Activated CD8-positive, alpha-beta memory T cell treated with anti-CD3 and anti-CD28 coated beads, Interleukin-2, amount 10 ng/mL, durations not matched to agents 7 days and 5 days (primary cell): ENCODE measurements at regions not wholly inside any gene's neighbourhood (a gene's known extent, or its start where the extent isn't known, plus 50 kb on each side); places are given as distances from the start of the nearest gene placed in this dataset.
"Not testable (repeated sequence)": the region's sequence is repeated elsewhere in the genome, so short reads cannot be mapped to it uniquely, and the experiment has no call there.

Experiments
- ATAC-seq: fragments of 150-1000 bp; cut with Tn5 transposase; one replicate; pipeline ENCODE4 v1.10.0; 2021; ENCODE audit warnings: moderate library complexity
- CTCF ChIA-PET: fragments of 350-600 bp; sonication (Branson Sonifier 250); formaldehyde crosslinking; loops from one replicate; lab custom pipeline; 2021; ENCODE audit warnings: antibody characterized with exemption; lab: Charles Lee
- DNase-seq: peaks from one replicate; pipeline ENCODE4 v3.0.0-alpha.2; 2020
- H3K27ac Mint-ChIP-seq: one replicate; pipeline ENCODE4 v1.8.0; 2021; ENCODE audit warnings: mild to moderate bottlenecking, mixed read lengths
- H3K27me3 Mint-ChIP-seq: one replicate; pipeline ENCODE4 v1.8.0; 2021; ENCODE audit warnings: mixed read lengths
- H3K36me3 Mint-ChIP-seq: one replicate; pipeline ENCODE4 v1.8.0; 2021; ENCODE audit warnings: mild to moderate bottlenecking, mixed read lengths
- H3K4me1 Mint-ChIP-seq: one replicate; pipeline ENCODE4 v1.8.0; 2021; ENCODE audit warnings: mixed read lengths
- H3K4me3 Mint-ChIP-seq: one replicate; pipeline ENCODE4 v1.8.0; 2021; ENCODE audit warnings: mild to moderate bottlenecking, moderate library complexity, mixed read lengths
- H3K9me3 Mint-ChIP-seq: one replicate; pipeline ENCODE4 v1.8.0; 2022; ENCODE audit warnings: low read depth, mixed read lengths

GRCh38 chr2:221970389-221970788 lies 328.4 kb downstream of the PAX3 start:
- H3K36me3 Mint-ChIP-seq: no peaks in the 10 kb centered on the region
- CTCF ChIA-PET: no interaction called here

GRCh38 chr2:221969830-221970144 lies 329.0 kb downstream of the PAX3 start:
- Mint-ChIP-seq H3K36me3 (no peaks in the 10 kb centered on the region), H3K4me3 (no peak overlapping the region), H3K27me3 (no peaks in the 10 kb centered on the region), H3K27ac (no peak overlapping the region), H3K4me1 (no peaks in the 10 kb centered on the region), H3K9me3 (no peaks in the 10 kb centered on the region)
- ATAC-seq (no peak), DNase-seq (no peak)
- CTCF ChIA-PET: no interaction called here

More at GRCh38 chr2:221970389-221970788, 328.4 kb downstream of the PAX3 start:
- Mint-ChIP-seq H3K9me3 (no peaks in the 10 kb centered on the region), H3K27me3 (no peaks in the 10 kb centered on the region), H3K4me3 (no peak overlapping the region), H3K4me1 (no peaks in the 10 kb centered on the region), H3K27ac (no peak overlapping the region)
- no peak for DNase-seq
- no peak for ATAC-seq

DNA sequence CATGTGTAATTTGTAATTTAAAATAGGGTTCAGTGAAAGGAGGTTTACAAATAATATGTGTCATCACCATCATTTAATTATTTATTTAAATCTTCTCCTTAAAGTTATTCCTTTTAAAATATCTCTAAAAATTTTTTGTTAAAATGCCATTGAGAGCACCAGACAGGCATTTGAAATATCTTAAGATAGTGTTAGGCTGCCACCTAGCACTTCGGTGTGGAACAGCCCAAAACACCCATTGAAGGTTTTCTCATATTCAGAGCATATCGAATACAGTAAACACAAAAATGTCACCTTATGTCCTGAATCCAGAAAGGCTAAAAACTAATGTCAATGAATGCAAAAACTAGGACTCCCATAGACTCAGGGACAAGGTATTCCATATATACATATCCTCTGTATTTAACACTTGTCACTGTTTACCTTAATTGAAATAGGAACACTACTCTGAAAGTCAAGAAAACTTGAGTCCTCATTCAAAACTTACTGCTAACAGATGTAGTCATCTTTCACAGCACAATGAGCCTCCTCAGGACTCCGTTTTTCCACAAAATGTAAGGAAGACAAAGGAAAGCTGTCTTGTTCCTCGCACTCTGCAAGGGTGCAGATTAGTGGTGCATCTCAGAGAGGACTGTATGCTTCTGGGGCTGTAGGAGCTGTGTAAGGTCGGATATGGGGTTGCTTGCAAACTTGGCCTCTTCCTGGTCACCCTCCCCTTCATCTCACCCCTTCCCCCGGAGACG lies 329.5 kb downstream of the PAX3 start:
- no peaks in the 10 kb centered on the region for H3K27me3 Mint-ChIP-seq
- H3K4me1 Mint-ChIP-seq: no peaks in the 10 kb centered on the region
- CTCF ChIA-PET: no interaction called here
- H3K4me3 Mint-ChIP-seq: no peak overlapping the region
- DNase-seq (no peak), ATAC-seq (no peak)
- H3K27ac Mint-ChIP-seq: no peak overlapping the region
- H3K36me3 Mint-ChIP-seq: no peaks in the 10 kb centered on the region
- no peaks in the 10 kb centered on the region for H3K9me3 Mint-ChIP-seq

- no peaks in the 10 kb centered on the region for H3K9me3 Mint-ChIP-seq
- ATAC-seq: no peak
Observed at GRCh38 chr2:221962186-221962585, 336.6 kb downstream of the PAX3 start.

DNA sequence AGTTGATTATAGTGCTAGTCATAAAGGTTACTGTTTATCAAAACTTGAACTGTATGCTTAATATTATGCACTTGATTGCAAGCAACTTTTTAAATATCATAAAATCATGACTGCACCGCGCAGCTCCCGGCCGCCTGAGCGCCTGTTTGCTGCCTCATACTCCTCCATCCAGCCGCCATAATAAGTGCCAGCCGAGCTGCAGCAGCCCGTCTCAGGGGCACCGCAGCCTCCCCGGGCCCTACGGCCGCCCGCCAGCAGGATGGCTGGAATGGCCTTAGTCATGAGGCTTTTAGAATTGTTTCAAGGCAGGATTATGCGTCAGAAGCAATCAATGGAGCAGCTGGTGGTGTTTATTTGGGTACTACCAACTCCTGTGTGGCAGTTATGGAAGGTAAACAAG lies 337.2 kb downstream of the PAX3 start:
- Mint-ChIP-seq H3K4me3 (no peak overlapping the region), H3K36me3 (no peaks in the 10 kb centered on the region), H3K9me3 (no peaks in the 10 kb centered on the region), H3K27ac (no peak overlapping the region), H3K27me3 (no peaks in the 10 kb centered on the region), H3K4me1 (no peaks in the 10 kb centered on the region)
- ATAC-seq (no peak), DNase-seq (no peak)
- CTCF ChIA-PET: no interaction called here

More at GRCh38 chr2:221962186-221962585, 336.6 kb downstream of the PAX3 start:
- Mint-ChIP-seq H3K27ac (no peak overlapping the region), H3K36me3 (no peaks in the 10 kb centered on the region), H3K4me3 (no peak overlapping the region), H3K27me3 (no peaks in the 10 kb centered on the region), H3K4me1 (no peaks in the 10 kb centered on the region)
- DNase-seq: no peak
- CTCF ChIA-PET: no interaction called here

- Mint-ChIP-seq H3K4me3 (no peak overlapping the region), H3K4me1 (no peaks in the 10 kb centered on the region), H3K9me3 (no peaks in the 10 kb centered on the region), H3K36me3 (no peaks in the 10 kb centered on the region), H3K27me3 (no peaks in the 10 kb centered on the region), H3K27ac (no peak overlapping the region)
- no peak for DNase-seq
- ATAC-seq: no peak
- CTCF ChIA-PET: no interaction called here
Observed at GRCh38 chr2:221958224-221958623, 340.6 kb downstream of the PAX3 start.

- ATAC-seq: no peak
- CTCF ChIA-PET: no interaction called here
Observed at GRCh38 chr2:221948076-221948475, 350.7 kb downstream of the PAX3 start.

DNA sequence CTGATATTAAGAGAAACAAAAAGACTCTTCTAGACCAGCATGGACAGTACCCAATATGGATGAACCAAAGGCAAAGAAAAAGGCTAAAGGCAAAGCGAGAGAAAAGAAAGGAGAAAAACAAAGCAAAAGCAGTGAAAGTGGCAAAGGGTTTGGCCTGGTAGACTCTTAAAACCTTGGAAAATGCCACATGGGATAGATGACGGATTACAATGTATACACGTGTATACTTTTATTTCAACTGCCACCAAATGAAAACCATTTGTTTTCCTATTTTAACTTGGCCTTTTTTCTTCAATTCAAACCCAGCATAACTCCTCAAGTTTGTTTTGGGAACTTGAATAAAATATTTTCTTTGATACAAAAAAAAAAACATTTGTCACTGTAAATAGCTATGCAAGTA lies 354.3 kb downstream of the PAX3 start:
- CTCF ChIA-PET, H3K27ac Mint-ChIP-seq, H3K27me3 Mint-ChIP-seq, ATAC-seq, H3K9me3 Mint-ChIP-seq, H3K36me3 Mint-ChIP-seq, H3K4me3 Mint-ChIP-seq, DNase-seq, H3K4me1 Mint-ChIP-seq: not testable (repeated sequence)

More at GRCh38 chr2:221948076-221948475, 350.7 kb downstream of the PAX3 start:
- Mint-ChIP-seq H3K9me3 (no peaks in the 10 kb centered on the region), H3K4me1 (no peaks in the 10 kb centered on the region), H3K36me3 (no peaks in the 10 kb centered on the region), H3K4me3 (no peak overlapping the region), H3K27me3 (no peaks in the 10 kb centered on the region), H3K27ac (no peak overlapping the region)
- DNase-seq: no peak

DNA sequence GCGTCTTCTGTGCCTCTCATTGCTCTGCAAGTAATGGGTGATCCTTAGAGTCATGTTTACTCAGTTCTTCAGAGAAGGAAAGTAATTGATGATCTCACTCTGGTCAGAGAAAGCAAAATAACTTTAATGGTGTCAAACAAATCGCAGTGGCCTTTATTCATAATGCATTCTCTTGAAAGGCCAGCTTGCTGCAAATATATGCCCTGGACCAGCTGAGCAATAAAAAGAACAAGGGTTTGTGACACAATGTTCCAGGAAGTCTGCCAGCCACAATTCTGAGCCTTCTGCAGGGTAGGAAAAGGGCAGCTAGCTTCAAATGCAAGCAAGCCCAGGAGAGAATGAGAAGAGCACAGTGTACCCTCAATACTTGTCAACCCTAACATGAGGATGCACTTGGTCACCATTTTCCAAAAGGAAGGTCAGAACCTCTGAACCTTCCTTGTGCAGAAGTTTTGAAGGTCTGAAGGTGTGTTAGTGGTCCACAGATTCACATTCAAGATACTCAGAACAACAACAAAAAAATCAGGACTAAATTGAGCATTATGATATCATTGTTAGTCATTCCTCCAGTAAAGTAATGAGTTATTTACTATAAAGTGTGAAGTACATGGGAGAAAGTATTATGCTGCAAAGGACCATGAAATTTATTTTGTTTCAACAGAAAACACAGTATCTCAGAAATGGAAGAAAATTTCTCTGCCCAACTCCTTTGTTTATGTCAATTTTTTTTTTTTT lies 355.6 kb downstream of the PAX3 start:
- ATAC-seq: no peak
- Mint-ChIP-seq H3K9me3 (no peaks in the 10 kb centered on the region), H3K36me3 (no peaks in the 10 kb centered on the region), H3K4me3 (no peak overlapping the region), H3K27ac (no peak overlapping the region), H3K27me3 (no peaks in the 10 kb centered on the region), H3K4me1 (no peaks in the 10 kb centered on the region)
- CTCF ChIA-PET: no interaction called here
- no peak for DNase-seq

GRCh38 chr2:221931251-221931991 lies 359.3 kb upstream of the EPHA4 start:
- no peak overlapping the region for H3K4me3 Mint-ChIP-seq
- ATAC-seq (no peak), DNase-seq (no peak)
- no peaks in the 10 kb centered on the region for H3K4me1 Mint-ChIP-seq
- no peaks in the 10 kb centered on the region for H3K27me3 Mint-ChIP-seq
- no peak overlapping the region for H3K27ac Mint-ChIP-seq
- CTCF ChIA-PET: no interaction called here
- no peaks in the 10 kb centered on the region for H3K9me3 Mint-ChIP-seq
- H3K36me3 Mint-ChIP-seq: no peaks in the 10 kb centered on the region

- Mint-ChIP-seq H3K4me3 (no peak overlapping the region), H3K27ac (no peak overlapping the region), H3K27me3 (no peaks in the 10 kb centered on the region), H3K9me3 (no peaks in the 10 kb centered on the region), H3K36me3 (no peaks in the 10 kb centered on the region), H3K4me1 (no peaks in the 10 kb centered on the region)
- DNase-seq (no peak), ATAC-seq (no peak)
- CTCF ChIA-PET: no interaction called here
Observed at GRCh38 chr2:221929259-221929658, 357.2 kb upstream of the EPHA4 start.

DNA sequence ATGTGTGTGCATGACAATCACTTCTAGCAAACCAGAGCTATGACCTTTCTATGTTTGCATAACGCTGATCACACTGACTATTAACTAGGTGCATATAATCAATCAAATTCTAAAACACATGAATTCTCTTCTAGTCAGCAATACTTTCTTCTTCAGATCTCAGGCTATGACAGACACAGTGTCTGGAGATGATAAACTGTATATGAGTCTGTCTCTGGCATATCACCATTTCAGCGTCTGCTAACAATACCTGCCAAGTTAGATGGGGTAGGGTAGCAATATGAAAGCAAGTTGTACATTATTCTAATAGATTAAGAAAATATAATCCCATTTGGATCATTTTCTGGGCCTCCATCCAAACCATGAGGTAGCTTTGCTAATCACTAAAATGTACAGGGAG lies 354.2 kb upstream of the EPHA4 start:
- no peak for DNase-seq
- H3K4me3 Mint-ChIP-seq: no peak overlapping the region
- no peak overlapping the region for H3K27ac Mint-ChIP-seq
- H3K9me3 Mint-ChIP-seq: no peaks in the 10 kb centered on the region
- CTCF ChIA-PET: no interaction called here
- ATAC-seq: no peak
- no peaks in the 10 kb centered on the region for H3K4me1 Mint-ChIP-seq
- H3K36me3 Mint-ChIP-seq: no peaks in the 10 kb centered on the region
- no peaks in the 10 kb centered on the region for H3K27me3 Mint-ChIP-seq

- no peaks in the 10 kb centered on the region for H3K27me3 Mint-ChIP-seq
- H3K4me1 Mint-ChIP-seq: no peaks in the 10 kb centered on the region
- no peak overlapping the region for H3K27ac Mint-ChIP-seq
- H3K4me3 Mint-ChIP-seq: no peak overlapping the region
- no peaks in the 10 kb centered on the region for H3K36me3 Mint-ChIP-seq
- CTCF ChIA-PET: no interaction called here
- no peaks in the 10 kb centered on the region for H3K9me3 Mint-ChIP-seq
- DNase-seq (no peak), ATAC-seq (no peak)
Observed at GRCh38 chr2:221924576-221924975, 352.5 kb upstream of the EPHA4 start.

GRCh38 chr2:221915926-221916325 lies 343.8 kb upstream of the EPHA4 start:
- CTCF ChIA-PET: no interaction called here
- H3K27me3 Mint-ChIP-seq: no peaks in the 10 kb centered on the region
- H3K4me1 Mint-ChIP-seq: no peaks in the 10 kb centered on the region
- H3K4me3 Mint-ChIP-seq: no peak overlapping the region
- no peak for ATAC-seq
- no peaks in the 10 kb centered on the region for H3K36me3 Mint-ChIP-seq
- no peaks in the 10 kb centered on the region for H3K9me3 Mint-ChIP-seq
- no peak overlapping the region for H3K27ac Mint-ChIP-seq
- no peak for DNase-seq
